PC-3 (cell line): ENCODE measurements at regions not wholly inside any gene's neighbourhood (a gene's known extent, or its start where the extent isn't known, plus 50 kb on each side); places are given as distances from the start of the nearest gene placed in this dataset.

Experiments used
- EZH2phosphoT487 ChIP-seq: fragments of 300-600 bp; sonication (generic); IDR thresholded peaks from 2 replicates; pipeline ENCODE4 v1.6.1; 2018; ENCODE audit warnings: mild to moderate bottlenecking, antibody characterized with exemption, low read length, borderline replicate concordance
- TF ChIP-seq, protein P1 (sequence below): fragments of 300-600 bp; sonication (generic); conservative IDR thresholded peaks from 2 replicates; pipeline ENCODE4 v1.5.1; 2017; ENCODE audit warnings: antibody characterized with exemption, low read depth, mild to moderate bottlenecking, low read length

DNA sequence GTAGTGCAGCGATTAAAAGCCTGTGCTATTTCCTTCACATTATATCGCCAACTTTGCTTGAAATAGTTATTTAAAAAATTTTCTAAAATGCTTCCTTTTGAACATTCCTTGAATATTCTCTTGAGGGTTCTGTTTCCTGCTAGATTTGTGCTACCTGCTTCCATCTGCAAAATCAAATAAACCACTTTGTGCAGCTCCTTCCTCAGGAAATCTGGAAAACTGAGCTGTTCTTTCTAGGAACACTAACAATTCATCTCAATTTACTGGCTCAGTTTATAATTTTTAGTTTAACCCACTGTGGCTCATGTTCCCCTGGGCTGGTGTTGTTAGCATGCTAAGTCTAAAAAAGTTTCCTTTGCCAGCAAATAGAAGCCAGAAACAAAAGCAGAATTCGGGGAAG, 88.1 kb upstream of the LCORL start:
- TF ChIP-seq, protein P1, sequence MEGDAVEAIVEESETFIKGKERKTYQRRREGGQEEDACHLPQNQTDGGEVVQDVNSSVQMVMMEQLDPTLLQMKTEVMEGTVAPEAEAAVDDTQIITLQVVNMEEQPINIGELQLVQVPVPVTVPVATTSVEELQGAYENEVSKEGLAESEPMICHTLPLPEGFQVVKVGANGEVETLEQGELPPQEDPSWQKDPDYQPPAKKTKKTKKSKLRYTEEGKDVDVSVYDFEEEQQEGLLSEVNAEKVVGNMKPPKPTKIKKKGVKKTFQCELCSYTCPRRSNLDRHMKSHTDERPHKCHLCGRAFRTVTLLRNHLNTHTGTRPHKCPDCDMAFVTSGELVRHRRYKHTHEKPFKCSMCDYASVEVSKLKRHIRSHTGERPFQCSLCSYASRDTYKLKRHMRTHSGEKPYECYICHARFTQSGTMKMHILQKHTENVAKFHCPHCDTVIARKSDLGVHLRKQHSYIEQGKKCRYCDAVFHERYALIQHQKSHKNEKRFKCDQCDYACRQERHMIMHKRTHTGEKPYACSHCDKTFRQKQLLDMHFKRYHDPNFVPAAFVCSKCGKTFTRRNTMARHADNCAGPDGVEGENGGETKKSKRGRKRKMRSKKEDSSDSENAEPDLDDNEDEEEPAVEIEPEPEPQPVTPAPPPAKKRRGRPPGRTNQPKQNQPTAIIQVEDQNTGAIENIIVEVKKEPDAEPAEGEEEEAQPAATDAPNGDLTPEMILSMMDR, result no peak
- TF ChIP-seq EZH2phosphoT487, result no peak
